T-helper 1 cell treated with Interleukin-12 subunit alpha and Interleukin-12 subunit beta and Interleukin-4 antibody, amounts not matched to agents 30 ng/mL and 1 ng/mL, for 36 hours (primary cell): ENCODE measurements at regions not wholly inside any gene's neighbourhood (a gene's known extent, or its start where the extent isn't known, plus 50 kb on each side); places are given as distances from the start of the nearest gene placed in this dataset.
"Not testable (repeated sequence)": the region's sequence is repeated elsewhere in the genome, so short reads cannot be mapped to it uniquely, and the experiment has no call there.

Experiments used
- intact Hi-C: fragments of 100-400 bp; cut with micrococcal nuclease; formaldehyde crosslinking; loops from one replicate; pipeline ENCODE4 v1.15.1; 2024

- intact Hi-C loops, result no loop called here
Measured at GRCh38 chr9:115444959-115445358, 327.0 kb upstream of the TNC start.

- intact Hi-C loops, result no loop called here
Measured at GRCh38 chr9:115445655-115446054, 327.7 kb upstream of the TNC start.

GRCh38 chr9:115456515-115456914 lies 338.6 kb upstream of the TNC start:
- intact Hi-C loops, result no loop called here

- intact Hi-C loops, result no loop called here
Measured at GRCh38 chr9:115461280-115461679, 343.3 kb upstream of the TNC start.

- intact Hi-C loops, result no loop called here
Measured at GRCh38 chr9:115462623-115463022, 344.7 kb upstream of the TNC start.

- intact Hi-C loops, result no loop called here
Measured at GRCh38 chr9:115466756-115467155, 348.8 kb upstream of the TNC start.

- intact Hi-C loops, result no loop called here
Measured at GRCh38 chr9:115469841-115470240, 351.9 kb upstream of the TNC start.

GRCh38 chr9:115473032-115473431 lies 355.1 kb upstream of the TNC start:
- intact Hi-C loops, result not testable (repeated sequence)

- intact Hi-C loops, result no loop called here
Measured at GRCh38 chr9:115481769-115482168, 363.8 kb upstream of the TNC start.

GRCh38 chr9:115482747-115483146 lies 364.8 kb upstream of the TNC start:
- intact Hi-C loops, result no loop called here

- intact Hi-C loops, result no loop called here
Measured at GRCh38 chr9:115492869-115493268, 374.9 kb upstream of the TNC start.

- intact Hi-C loops, result no loop called here
Measured at GRCh38 chr9:115494393-115494792, 376.4 kb upstream of the TNC start.

- intact Hi-C loops, result no loop called here
Measured at GRCh38 chr9:115495052-115495635, 377.2 kb upstream of the TNC start.

GRCh38 chr9:115495836-115496235 lies 377.9 kb upstream of the TNC start:
- intact Hi-C loops, result no loop called here

- intact Hi-C loops, result no loop called here
Measured at GRCh38 chr9:115498303-115498702, 380.3 kb upstream of the TNC start.

- intact Hi-C loops, result no loop called here
Measured at GRCh38 chr9:115507148-115507547, 389.2 kb upstream of the TNC start.

GRCh38 chr9:115513148-115513547 lies 395.2 kb upstream of the TNC start:
- intact Hi-C loops, result no loop called here

GRCh38 chr9:115514454-115514853 lies 396.5 kb upstream of the TNC start:
- intact Hi-C loops, result no loop called here

- intact Hi-C loops, result no loop called here
Measured at GRCh38 chr9:115517335-115518075, 399.5 kb upstream of the TNC start.

- intact Hi-C loops, result loop anchor here (10.0 kb wide), 2 partner anchors 616 to 936 kb away; partner anchors contain the start of gene ATP6V1G1
Measured at GRCh38 chr9:115520646-115521045, 402.7 kb upstream of the TNC start.

- intact Hi-C loops, result loop anchor here (10.0 kb wide), 2 partner anchors 618 to 938 kb away; partner anchors contain the start of gene ATP6V1G1
Measured at GRCh38 chr9:115522912-115523311, 405.0 kb upstream of the TNC start.

- intact Hi-C loops, result loop anchor here (1.0 to 10.0 kb wide), 8 partner anchors 510 to 1119 kb away; partner anchors contain the start of gene ATP6V1G1
Measured at GRCh38 chr9:115524453-115525059, 406.6 kb upstream of the TNC start.
